AG08396 (cell line): ENCODE measurements at regions not wholly inside any gene's neighbourhood (a gene's known extent, or its start where the extent isn't known, plus 50 kb on each side); places are given as distances from the start of the nearest gene placed in this dataset.

ENCODE experiments used
- DNase-seq: peaks from one replicate; pipeline ENCODE4 v3.0.0; 2012; ENCODE audit warnings: low spot score, mixed read lengths

DNA sequence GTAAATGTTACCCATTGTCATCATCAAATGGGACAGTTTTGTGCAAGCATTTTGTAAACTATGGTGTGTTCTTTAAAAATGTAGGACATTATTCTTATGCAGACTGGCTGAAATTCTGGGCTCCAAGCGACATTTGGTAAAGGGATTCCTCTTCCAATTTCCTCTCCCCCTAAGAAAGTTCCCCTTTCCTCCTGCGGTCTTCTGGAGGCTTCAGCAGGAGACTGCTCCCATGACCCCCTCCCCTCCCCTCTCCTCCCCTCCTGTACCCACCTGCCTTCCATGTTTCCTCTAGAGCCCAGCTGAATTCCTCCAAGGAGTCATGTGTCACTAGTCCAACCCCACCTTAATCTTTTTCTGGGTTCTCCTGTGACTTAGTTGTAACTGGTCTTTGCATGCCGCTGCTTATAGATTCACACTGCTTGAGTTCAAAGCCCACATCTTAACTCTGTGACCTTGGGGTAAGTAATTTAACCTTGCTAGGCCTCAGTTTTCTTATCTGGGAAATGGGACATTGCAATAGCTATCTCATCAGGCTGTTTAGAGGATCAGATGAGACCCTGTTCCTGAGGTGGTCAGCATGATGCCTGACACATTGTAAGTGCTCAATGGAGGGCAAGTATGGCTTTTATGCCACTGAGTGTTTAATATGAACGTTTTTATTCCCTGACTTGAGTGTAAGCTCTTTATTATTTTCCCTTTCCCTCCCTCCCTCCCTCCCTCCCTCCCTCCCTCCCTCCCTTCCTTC, 69.9 kb upstream of the WDR26 start:
- no peak for DNase-seq

DNA sequence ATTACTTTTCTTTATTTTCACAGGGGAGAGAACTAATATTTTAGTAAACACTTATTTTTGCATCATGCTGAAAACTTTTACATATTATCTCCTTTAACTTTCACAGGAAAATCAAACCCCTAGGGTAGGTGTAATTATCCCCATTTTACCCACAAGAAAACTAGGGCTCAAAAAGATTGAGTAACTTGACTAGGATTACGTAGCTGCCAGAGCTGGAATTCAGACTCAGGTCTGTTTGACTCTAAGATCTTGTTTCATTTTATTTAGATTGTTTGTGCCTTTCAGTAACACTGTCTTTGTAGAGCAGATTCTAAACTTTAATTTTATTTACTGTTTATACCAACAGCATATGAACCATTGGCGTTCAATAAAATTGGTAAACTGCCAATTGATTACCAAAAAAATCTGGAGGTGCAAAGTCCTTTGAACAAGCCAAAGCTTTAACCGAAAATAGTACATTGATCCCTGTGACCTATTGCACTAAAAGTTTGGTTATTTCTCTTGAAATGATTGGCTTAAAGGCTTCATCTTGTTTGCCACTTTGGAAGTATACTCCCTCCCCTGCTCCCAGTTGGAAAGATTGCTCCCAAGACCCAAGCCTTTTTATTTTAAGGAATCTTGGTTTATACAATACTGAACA, 71.0 kb upstream of the WDR26 start:
- DNase-seq: no peak

- DNase-seq: no peak
These were observed 71.7 kb upstream of the WDR26 start for GRCh38 chr1:224506141-224506814.

DNA sequence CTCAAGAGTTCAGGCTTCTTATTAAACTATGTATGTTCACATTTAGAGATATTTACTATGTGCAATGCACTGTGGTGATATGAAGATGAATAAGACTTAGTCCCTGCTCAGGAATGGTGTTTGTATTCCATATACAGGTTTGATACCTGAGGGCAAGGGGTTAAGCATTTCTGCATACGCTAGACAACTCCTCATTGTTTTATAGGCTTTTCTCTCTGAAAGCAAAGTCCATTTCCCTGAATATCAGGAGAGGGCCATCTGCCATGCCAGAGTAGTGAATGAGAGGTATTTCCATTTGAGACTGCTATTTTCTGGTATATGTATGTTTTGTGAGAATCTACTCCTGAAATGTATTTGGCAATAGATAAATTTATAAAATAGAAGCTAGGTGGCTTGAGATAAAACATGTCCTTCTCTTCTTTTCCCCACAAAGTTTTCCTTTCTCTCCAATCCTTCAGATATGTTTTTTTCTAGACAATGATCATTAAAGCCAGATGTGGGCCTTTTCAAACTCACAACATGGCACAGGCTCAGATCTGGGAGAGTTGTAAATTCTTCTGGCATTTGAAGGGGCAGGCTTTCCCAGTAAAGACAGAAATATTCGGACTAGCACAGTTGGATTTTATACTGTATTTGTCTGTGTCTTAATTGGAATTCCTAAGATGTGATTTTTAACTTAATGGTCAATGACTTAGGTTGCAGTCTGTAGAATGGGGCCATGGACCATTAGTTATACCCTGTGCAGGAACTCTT, 73.3 kb upstream of the WDR26 start:
- peak; percentile 36 for DNase-seq

- DNase-seq: peak; percentile 41
These were observed 75.3 kb upstream of the WDR26 start for GRCh38 chr1:224509907-224510306.

DNA sequence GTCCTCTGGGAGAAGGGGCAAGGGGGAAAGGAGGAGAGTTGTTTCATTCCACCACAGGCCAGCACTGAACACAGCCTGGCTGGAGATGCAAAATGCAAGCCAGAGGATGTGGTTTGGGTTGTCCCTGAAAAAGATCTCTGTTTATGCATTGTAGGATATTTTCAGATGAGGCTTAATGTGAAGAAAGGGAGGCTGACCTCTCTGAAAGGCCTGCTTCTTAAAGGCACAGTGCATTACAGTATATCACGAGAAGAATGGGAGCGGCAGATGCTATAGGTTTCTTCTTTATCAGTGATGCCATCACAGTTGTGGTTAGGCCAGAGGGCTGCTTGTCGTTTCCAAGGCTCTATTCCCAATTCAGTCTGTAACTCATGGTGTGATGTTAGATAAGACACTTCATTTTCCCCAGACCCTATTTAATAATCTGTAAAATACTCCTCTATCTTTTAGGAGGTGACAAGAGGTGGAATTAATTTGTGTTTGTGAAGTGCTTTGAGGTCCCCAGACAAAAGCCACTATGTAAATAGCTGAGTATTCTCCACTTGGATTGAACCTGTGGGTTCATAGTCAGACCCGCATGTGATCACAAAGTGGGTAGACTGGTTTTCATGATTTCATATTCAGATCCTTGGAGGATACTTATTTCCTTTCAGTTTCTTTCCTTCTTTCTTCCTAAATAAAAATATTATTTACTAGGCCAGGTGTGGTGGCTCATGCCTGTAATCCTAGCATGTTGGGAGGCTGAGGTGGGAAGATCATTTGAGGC, 76.5 kb upstream of the WDR26 start:
- DNase-seq: peak; percentile 59

GRCh38 chr1:224512600-224513151, 78.1 kb upstream of the WDR26 start:
- DNase-seq: no peak

DNA sequence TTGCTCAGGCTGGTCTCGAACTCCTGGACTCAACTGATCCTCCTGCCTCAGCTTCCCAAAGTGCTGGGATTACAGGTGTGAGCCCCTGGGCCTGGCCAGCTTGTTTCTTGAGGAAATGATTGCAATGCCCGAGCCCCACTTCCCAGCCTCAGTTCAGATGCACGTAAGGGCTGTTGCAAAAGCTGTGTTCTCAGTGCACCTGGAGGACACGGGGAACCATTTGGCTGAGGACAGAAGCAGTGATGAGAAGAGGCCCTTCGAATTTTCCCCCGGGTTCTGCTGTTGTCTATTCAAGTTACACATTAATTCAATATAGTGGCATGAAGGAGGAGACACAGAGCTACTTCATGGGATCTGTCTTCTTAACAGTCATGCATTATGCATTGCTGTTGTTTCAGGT, 78.8 kb upstream of the WDR26 start:
- no peak for DNase-seq

GRCh38 chr1:224513787-224514209, 79.2 kb upstream of the WDR26 start:
- DNase-seq: peak; percentile 88

GRCh38 chr1:224517171-224517570, 82.6 kb upstream of the WDR26 start:
- DNase-seq: no peak

DNA sequence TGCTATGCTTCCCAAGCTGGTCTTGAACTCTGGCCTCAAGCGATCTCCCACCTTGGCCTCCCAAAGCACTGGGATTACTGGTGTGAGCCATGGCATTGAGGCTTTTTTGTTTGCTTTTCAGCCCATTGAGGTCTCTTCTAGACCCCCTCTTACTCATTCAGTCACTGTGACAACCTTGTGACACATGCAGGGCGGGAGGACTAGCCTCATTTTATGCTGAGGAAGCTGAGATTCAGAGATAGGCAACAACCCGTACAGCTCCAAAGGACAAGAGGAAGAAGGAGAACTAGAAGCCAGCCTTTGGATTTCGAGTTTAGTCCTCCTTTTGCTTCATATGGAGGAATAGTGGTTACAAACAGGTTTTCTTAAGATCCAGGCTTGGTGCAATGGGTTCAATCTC, 83.9 kb upstream of the WDR26 start:
- DNase-seq: no peak

DNA sequence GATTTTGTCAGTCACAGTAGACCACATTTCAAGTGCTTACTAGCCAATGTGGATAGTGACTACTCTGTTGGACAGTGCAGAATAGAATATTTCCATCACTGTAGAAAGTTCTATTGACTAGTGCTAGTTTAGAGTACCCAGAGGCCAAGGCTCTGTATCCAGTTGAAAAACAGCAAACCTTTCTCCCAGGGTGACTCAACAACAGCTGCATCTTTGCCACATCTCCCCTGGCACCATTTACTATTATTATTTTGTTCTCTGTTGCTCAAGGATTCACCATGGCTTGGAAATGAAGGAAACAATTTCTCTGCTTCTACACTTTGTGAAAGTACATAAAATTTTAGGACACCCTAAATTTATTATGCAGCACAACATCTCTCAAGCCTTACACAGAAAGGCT, 85.3 kb upstream of the WDR26 start:
- no peak for DNase-seq

DNA sequence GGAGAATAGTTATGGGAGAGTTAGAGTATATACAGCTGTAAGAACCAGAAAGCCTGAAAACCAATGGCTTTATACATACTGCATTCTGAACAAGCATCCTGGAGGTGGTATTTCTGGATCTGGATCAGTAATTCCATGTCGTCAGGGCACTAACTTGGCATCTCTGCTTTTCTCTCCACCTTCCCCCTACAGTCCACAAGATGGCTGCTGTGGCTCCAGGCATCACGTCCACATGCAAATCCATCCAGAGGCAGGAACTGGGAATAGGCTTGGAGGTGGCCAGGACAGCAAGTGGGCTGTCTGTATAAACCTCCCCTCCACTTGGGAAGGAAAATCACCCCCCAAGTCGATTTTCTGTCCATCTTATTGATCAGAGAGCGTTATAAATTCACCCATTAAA, 86.2 kb upstream of the WDR26 start:
- DNase-seq: no peak

GRCh38 chr1:224521904-224522734, 87.5 kb upstream of the WDR26 start:
- no peak for DNase-seq

GRCh38 chr1:224523676-224524075, 89.1 kb upstream of the WDR26 start:
- DNase-seq: no peak

DNA sequence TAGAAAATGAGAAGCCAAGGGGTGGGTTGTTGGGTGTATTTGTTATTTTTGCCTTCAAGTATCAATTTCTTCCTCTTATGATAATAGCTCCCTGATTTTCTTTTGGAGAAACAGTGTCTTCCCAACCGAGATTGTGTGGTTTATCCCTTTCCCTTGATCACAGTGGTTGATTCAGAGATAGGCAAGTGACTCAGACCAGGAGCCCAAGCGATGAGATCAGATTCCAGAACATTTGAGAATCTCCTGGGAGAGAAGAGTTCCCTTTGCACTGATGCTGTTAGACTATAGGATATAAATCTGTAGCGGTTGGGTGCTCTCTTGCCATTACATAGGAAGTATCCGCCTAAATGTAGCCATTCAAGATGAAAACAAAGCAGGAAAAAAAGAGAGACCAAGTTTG, 90.1 kb upstream of the WDR26 start:
- no peak for DNase-seq

DNA sequence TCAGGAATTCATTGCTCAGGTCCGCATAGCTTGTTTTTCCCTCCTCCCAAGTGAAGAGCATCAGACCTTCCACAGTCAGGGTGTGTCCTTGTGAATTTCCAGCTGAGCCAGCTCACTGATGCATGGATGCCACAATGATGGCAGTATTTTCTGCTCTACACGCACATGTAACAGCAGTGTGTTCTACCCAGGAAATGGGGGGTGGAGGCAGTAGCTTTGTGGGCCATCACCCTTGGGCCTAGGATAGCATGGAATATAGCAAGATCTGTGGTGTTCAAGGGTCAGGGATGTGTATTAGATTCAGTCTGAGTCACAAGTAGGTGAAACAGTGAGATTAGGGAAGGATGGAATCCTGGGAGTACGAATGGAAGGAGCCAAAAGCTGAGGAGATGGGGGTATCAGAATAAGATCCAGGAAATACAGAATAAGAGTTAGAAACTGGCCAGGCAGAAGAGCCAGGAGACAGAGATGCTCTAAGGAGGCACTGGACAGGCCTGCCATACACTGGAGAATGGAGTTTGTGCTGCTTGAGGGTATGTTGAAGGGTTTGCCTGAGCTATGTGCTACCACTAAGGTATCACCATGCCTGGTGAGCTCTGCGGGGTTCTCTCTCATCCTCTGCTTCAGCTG, 90.6 kb upstream of the CNIH3 start:
- DNase-seq: no peak

DNA sequence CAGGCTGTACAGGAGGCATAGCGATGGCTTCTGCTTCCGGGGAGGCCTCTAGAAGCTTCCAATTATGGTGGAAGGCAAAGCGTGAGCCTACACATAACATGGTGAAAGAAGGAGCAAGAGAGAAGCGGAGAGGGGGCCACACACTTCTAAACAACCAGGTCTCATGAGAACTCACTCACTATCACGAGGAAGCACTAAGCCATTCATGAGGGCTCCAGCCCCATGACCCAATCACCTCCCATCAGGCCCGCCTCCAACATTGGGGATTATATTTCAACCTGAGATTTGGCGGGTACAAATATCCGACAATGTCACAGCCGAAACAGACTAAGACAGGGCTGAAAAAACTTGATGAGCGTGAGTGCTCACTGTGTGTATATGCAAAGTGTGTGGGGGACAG, 89.3 kb upstream of the CNIH3 start:
- DNase-seq: no peak

- DNase-seq: peak; percentile 72
These were observed 87.2 kb upstream of the CNIH3 start for GRCh38 chr1:224528900-224529299.

DNA sequence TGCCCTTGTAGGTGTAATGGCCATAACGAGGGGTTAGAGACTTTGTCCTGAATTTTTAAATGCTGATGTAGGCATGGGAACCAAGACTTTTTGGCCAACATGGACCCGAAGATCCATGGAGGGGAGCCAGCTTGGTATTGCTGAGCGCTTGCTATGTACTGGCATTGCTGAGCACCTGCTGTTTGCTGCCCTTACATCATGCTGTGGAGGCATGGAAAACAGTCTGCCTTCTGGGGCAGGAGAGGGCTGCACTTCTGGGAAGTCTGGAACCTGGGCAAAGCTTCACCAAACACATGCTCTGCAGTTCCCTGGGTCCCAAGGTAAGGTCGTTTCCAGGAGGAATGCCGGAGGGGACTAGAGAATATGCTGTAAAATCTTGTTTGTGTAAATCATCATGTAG, 86.3 kb upstream of the CNIH3 start:
- no peak for DNase-seq
